IPS-18c (cell line): ENCODE measurements at regions not wholly inside any gene's neighbourhood (a gene's known extent, or its start where the extent isn't known, plus 50 kb on each side); places are given as distances from the start of the nearest gene placed in this dataset.
"Not testable (repeated sequence)": the region's sequence is repeated elsewhere in the genome, so short reads cannot be mapped to it uniquely, and the experiment has no call there.

Source experiments
- H3K4me3 ChIP-seq: 2 replicates; pipeline ENCODE4 v1.7.0; 2013; ENCODE audit warnings: low read depth, mild to moderate bottlenecking, low read length, moderate library complexity; ENCODE audit not compliant: insufficient read depth
- H3K9me3 ChIP-seq: one replicate; pipeline ENCODE4 v1.6.1; 2013; ENCODE audit warnings: mild to moderate bottlenecking, low read length, moderate library complexity; ENCODE audit not compliant: control insufficient read depth, insufficient read depth

DNA sequence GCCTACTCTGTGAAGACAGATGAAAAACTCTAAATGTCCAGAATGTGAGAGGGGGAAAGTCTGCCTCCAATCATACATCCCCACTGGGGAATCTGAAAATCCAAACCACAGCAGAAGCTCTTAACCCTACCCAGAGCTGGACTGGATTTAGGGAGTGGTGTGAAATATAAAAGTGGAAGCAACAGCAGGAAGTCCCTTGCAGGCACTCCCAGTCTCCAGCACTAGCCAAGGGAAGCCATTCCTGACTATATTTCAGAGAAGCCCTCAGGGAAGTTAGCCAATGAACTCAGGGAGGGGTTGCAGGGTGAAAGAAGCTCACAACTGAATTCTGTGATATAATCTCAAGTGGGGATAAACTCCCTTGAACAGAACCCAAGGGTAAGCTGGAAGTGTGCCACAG lies 51.5 kb downstream of the CRPPA start:
- no peak overlapping the region for H3K4me3 ChIP-seq
- H3K9me3 ChIP-seq, result no peaks in the 10 kb centered on the region

- not testable (repeated sequence) for H3K4me3 ChIP-seq, H3K9me3 ChIP-seq
These were observed 52.0 kb downstream of the CRPPA start for GRCh38 chr7:16369309-16369708.

DNA sequence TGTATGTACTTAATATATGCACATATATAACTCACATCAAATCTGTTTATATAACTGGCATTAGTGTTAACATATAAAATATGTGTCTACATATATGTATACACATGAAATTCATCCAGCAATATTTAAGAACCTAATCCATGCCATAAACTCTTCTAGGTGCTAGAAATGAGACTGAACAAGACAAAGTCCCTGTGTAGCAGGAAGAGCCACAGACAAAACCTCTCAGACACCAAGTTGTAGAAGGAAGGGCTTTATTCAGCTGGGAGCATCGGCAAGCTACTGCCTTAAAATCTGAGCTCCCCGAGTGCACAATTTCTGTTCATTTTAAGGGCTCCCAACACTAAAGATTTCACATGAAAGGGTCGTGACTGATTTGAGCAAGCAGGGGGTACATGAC lies 52.5 kb downstream of the CRPPA start:
- Histone ChIP-seq H3K9me3 (no peaks in the 10 kb centered on the region), H3K4me3 (no peak overlapping the region)

DNA sequence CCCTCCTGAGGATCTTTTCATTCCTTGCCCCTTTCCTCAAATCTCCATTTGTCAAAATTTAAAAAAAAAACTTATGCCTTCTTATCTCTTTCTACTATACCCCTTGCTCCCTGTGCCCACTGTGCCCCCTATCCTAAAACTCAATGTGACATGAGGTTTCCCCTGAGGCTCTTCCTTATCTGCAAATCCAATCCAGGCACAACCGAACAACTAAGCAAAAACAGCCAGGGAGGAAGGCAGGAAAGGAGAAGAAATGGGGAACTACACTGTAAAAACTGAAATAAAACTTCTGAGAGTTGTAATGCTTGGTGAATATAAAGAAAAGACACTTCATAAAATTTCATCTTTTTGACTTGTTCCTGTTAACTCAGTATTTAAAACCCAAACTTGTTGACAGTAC lies 54.2 kb downstream of the CRPPA start:
- H3K9me3 ChIP-seq, result no peaks in the 10 kb centered on the region
- no peak overlapping the region for H3K4me3 ChIP-seq

GRCh38 chr7:16365952-16366351 lies 55.4 kb downstream of the CRPPA start:
- no peak overlapping the region for H3K4me3 ChIP-seq
- no peaks in the 10 kb centered on the region for H3K9me3 ChIP-seq

GRCh38 chr7:16365177-16365576 lies 56.2 kb downstream of the CRPPA start:
- H3K4me3 ChIP-seq, result no peak overlapping the region

DNA sequence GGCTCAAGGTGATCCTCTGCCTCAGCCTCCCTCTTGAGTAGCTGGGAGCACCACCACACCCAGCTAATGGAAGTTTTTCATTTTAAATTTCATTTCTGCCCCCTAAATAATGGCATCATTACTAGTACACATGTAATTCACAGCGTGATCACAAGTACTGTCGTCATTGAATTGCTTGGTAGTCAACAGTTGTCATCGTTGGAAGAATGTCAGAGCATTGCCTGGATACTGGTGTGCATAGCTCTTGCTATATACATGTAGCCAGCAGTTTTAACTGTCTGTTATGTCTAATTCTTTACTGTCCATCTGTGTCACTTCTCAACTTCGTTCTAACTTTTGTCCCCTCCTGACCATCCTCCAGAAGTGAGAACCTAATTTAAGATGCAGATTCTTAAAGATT lies 62.1 kb downstream of the CRPPA start:
- Histone ChIP-seq H3K4me3 (no peak overlapping the region), H3K9me3 (no peaks in the 10 kb centered on the region)

More at GRCh38 chr7:16365177-16365576, 56.2 kb downstream of the CRPPA start:
- no peaks in the 10 kb centered on the region for H3K9me3 ChIP-seq

DNA sequence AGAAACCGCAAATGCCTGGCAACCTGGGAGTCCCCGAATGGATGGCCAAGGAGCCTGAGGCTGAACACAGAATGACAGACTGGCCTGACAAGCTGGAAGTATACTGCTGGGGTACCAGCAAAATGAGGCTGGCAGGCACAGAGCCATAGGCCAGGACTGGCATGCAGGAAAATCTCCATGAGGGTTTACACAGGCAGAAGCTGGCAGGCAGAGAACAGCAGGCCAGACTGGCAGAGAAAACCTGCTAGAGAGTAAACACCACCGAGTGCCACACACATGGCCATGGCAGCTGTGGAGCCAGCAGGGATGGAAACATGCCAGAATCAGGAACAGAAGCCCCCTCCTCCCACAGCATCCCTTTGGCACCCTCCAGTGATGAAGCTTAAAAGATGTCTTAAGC lies 63.4 kb downstream of the CRPPA start:
- Histone ChIP-seq H3K9me3 (no peaks in the 10 kb centered on the region), H3K4me3 (no peak overlapping the region)

DNA sequence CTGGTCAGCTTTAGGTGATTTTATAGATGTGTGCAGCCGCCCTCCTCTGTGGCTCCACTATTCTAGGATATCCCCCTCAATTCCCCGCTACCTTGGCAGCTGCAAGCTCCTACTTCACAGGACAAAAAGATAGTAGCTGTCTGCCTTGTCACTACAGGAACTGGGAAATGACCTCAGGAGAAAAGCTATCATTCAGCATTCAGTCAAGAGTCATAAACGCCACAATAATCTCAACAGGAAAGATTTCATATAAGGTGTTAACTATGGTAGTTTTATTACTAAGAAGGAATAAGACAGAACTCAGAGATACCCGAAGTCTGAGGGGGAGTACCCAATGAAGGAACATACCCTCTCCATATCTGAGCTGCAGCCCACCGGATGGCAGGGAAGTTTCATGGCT lies 63.9 kb downstream of the CRPPA start:
- no peaks in the 10 kb centered on the region for H3K9me3 ChIP-seq

GRCh38 chr7:16356301-16356958 lies 64.9 kb downstream of the CRPPA start:
- H3K9me3 ChIP-seq, result no peaks in the 10 kb centered on the region
- no peak overlapping the region for H3K4me3 ChIP-seq

More for the DNA sequence above, 63.9 kb downstream of the CRPPA start:
- H3K4me3 ChIP-seq, result no peak overlapping the region

GRCh38 chr7:16354573-16354972 lies 66.8 kb downstream of the CRPPA start:
- H3K9me3 ChIP-seq, result no peaks in the 10 kb centered on the region
- H3K4me3 ChIP-seq, result no peak overlapping the region

DNA sequence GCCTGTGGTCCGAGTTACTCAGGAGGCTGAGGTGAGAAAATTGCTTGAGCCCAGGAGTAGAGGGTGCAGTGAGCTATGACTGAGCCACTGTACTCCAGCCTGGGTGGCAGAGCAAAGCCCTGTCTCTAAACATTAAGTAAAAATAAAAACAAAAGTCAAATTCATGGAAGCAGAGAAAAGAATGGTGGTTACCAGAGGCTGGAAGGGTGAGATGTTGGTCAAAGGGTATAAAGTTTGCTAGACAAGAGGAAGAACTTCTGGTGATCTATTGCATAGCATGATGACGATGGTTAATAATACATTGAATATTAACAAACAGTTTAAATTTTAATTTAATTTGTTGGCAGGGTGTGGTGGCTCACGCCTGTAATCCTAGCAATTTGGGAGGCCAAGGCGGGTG lies 68.1 kb downstream of the CRPPA start:
- no peaks in the 10 kb centered on the region for H3K9me3 ChIP-seq

DNA sequence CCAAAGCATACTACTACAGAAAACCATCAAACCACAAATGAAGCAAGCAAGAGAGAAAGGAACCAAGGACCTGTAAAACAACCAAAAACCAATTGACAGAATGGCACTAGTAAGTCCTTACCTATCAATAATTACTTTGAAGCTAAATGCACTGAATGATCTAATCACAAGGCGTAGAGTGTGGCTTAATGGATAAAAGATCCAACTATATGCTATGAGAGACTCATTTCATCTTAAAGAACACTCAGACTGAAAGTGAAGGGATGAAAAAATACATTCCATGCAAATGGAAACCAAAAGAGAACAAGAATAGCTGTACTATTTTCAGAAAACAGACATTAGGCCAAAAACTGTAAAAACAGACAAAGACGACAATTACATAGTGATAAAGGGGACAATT lies 70.7 kb downstream of the CRPPA start:
- H3K4me3 ChIP-seq, result no peak overlapping the region
- H3K9me3 ChIP-seq, result no peaks in the 10 kb centered on the region

More for the DNA sequence above, 68.1 kb downstream of the CRPPA start:
- no peak overlapping the region for H3K4me3 ChIP-seq

- Histone ChIP-seq H3K9me3 (no peaks in the 10 kb centered on the region), H3K4me3 (no peak overlapping the region)
These were observed 73.1 kb downstream of the CRPPA start for GRCh38 chr7:16348251-16348650.

DNA sequence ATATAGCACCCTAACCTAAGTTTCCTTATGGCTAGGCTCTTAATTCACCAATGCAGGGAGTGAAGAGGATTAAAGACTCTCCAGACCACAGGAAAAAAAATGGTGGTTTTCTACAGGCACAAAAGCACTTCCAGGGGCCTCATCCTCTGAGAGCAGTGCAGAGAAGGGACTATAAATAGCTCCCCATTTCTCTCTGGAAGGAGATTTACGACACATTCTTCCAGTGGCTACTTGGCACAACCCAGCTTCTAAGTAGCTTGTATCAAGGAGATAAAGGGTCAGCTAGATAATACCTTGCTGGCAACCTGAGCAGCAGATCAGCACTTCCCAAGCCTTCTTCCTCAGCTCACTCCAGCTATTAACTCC lies 73.5 kb downstream of the CRPPA start:
- no peak overlapping the region for H3K4me3 ChIP-seq
- no peaks in the 10 kb centered on the region for H3K9me3 ChIP-seq

DNA sequence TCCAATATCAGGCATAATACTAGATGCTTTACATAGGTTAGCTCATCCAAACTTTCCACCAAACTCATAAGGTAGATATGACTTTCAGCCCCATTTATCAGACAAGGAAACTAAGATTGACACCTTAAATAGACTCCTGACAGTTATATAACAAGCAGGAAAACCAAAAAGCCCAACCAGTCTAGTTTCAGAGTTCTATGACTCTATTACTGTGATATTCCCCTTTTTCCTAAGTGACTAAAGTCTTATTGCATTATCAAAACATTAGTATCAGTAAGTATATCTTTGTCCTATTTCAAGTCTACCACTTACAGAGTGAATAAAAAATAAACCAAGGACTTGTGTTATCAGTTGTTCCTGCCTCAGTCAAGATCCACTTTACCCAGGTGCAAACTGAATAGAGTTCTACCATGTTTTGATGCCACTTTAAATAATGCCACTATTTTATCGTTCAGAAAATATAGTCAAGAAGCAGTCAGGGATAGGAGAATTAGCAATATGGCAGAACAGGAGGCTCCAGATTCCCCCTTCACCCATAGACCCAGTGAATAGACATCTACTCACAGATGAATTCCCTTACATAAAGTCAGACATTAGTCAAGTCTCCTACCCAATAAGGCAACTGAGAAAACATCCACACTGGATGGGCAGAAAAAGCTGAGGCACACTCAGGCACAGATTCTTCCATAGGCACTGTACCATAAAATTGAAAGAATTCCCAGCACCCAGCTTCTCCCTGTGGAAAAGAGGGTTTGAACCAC lies 74.1 kb downstream of the CRPPA start:
- no peak overlapping the region for H3K4me3 ChIP-seq
- no peaks in the 10 kb centered on the region for H3K9me3 ChIP-seq

- Histone ChIP-seq H3K9me3 (no peaks in the 10 kb centered on the region), H3K4me3 (no peak overlapping the region)
These were observed 75.1 kb downstream of the CRPPA start for GRCh38 chr7:16345979-16346958.

GRCh38 chr7:16344927-16345326 lies 76.4 kb downstream of the CRPPA start:
- no peak overlapping the region for H3K4me3 ChIP-seq
- H3K9me3 ChIP-seq, result no peaks in the 10 kb centered on the region
